HFFc6 (cell line): ENCODE measurements at regions not wholly inside any gene's neighbourhood (a gene's known extent, or its start where the extent isn't known, plus 50 kb on each side); places are given as distances from the start of the nearest gene placed in this dataset.

Experiments
- DNase-seq: peaks from one replicate; pipeline ENCODE4 v3.0.0-alpha.2; 2018
- H3K27ac Mint-ChIP-seq: 2 replicates; pipeline ENCODE4 v1.8.0; 2020; ENCODE audit warnings: mild to moderate bottlenecking, mixed read lengths
- H3K27me3 Mint-ChIP-seq: 2 replicates; pipeline ENCODE4 v1.8.0; 2021; ENCODE audit warnings: mild to moderate bottlenecking, moderate library complexity, mixed read lengths; ENCODE audit not compliant: insufficient read depth
- H3K36me3 Mint-ChIP-seq: 2 replicates; pipeline ENCODE4 v1.8.0; 2021; ENCODE audit warnings: low read depth, mixed read lengths
- H3K4me1 Mint-ChIP-seq: 2 replicates; pipeline ENCODE4 v1.8.0; 2020; ENCODE audit warnings: low read depth, mixed read lengths
- H3K4me3 Mint-ChIP-seq: 2 replicates; pipeline ENCODE4 v1.8.0; 2020; ENCODE audit warnings: mild to moderate bottlenecking, moderate library complexity, mixed read lengths
- H3K9me3 Mint-ChIP-seq: 2 replicates; pipeline ENCODE4 v1.8.0; 2020; ENCODE audit warnings: mild to moderate bottlenecking, mixed read lengths
- CTCF ChIP-seq: fragments of 200-600 bp; sonication (generic); IDR thresholded peaks from 2 replicates; pipeline ENCODE4 v1.5.0; 2021; ENCODE audit warnings: antibody characterized with exemption, mild to moderate bottlenecking

GRCh38 chr2:109694190-109694589 lies 80.0 kb downstream of the SOWAHC start:
- Mint-ChIP-seq H3K4me1 (peaks cover 17% of the 10 kb centered on the region), H3K4me3 (no peak overlapping the region), H3K9me3 (no peaks in the 10 kb centered on the region), H3K27me3 (peaks cover 24% of the 10 kb centered on the region), H3K27ac (no peak overlapping the region), H3K36me3 (no peaks in the 10 kb centered on the region)
- DNase-seq, result no peak
- TF ChIP-seq CTCF, result no peak

GRCh38 chr2:109695290-109695689 lies 81.1 kb downstream of the SOWAHC start:
- no peak for DNase-seq
- TF ChIP-seq CTCF, result no peak
- H3K27me3 Mint-ChIP-seq, result peaks cover 24% of the 10 kb centered on the region
- no peaks in the 10 kb centered on the region for H3K36me3 Mint-ChIP-seq
- peaks cover 21% of the 10 kb centered on the region for H3K4me1 Mint-ChIP-seq
- no peaks in the 10 kb centered on the region for H3K9me3 Mint-ChIP-seq
- H3K27ac Mint-ChIP-seq, result no peak overlapping the region
- no peak overlapping the region for H3K4me3 Mint-ChIP-seq

- H3K27me3 Mint-ChIP-seq, result peaks cover 16% of the 10 kb centered on the region
- H3K9me3 Mint-ChIP-seq, result no peaks in the 10 kb centered on the region
- H3K4me3 Mint-ChIP-seq, result no peak overlapping the region
- H3K27ac Mint-ChIP-seq, result no peak overlapping the region
- no peak for DNase-seq
- H3K4me1 Mint-ChIP-seq, result peaks cover 28% of the 10 kb centered on the region
- TF ChIP-seq CTCF, result no peak
- H3K36me3 Mint-ChIP-seq, result no peaks in the 10 kb centered on the region
Observed at GRCh38 chr2:109699646-109700045, 85.5 kb downstream of the SOWAHC start.

GRCh38 chr2:109700680-109701274 lies 86.6 kb downstream of the SOWAHC start:
- DNase-seq, result no peak
- Mint-ChIP-seq H3K27ac (no peak overlapping the region), H3K4me3 (no peak overlapping the region), H3K4me1 (peaks cover 28% of the 10 kb centered on the region), H3K27me3 (peaks cover 14% of the 10 kb centered on the region), H3K36me3 (no peaks in the 10 kb centered on the region), H3K9me3 (no peaks in the 10 kb centered on the region)
- no peak for TF ChIP-seq CTCF

GRCh38 chr2:109701362-109701761 lies 87.2 kb downstream of the SOWAHC start:
- Mint-ChIP-seq H3K4me1 (peaks cover 28% of the 10 kb centered on the region), H3K27me3 (peaks cover 13% of the 10 kb centered on the region), H3K36me3 (no peaks in the 10 kb centered on the region), H3K9me3 (no peaks in the 10 kb centered on the region), H3K4me3 (no peak overlapping the region), H3K27ac (no peak overlapping the region)
- no peak for DNase-seq
- no peak for TF ChIP-seq CTCF
